EL (cell line): ENCODE measurements at regions not wholly inside any gene's neighbourhood (a gene's known extent, or its start where the extent isn't known, plus 50 kb on each side); places are given as distances from the start of the nearest gene placed in this dataset.
"Not testable (repeated sequence)": the region's sequence is repeated elsewhere in the genome, so short reads cannot be mapped to it uniquely, and the experiment has no call there.

Source experiments
- DNase-seq: peaks from one replicate; pipeline ENCODE4 v3.0.0-alpha.2; 2016

GRCh38 chr2:83221258-83221657 lies 1237.8 kb downstream of the SUCLG1 start:
- DNase-seq, result peak; percentile 66

GRCh38 chr2:83217854-83218253 lies 1241.2 kb downstream of the SUCLG1 start:
- no peak for DNase-seq

GRCh38 chr2:83196225-83196624 lies 1262.9 kb downstream of the SUCLG1 start:
- peak; percentile 54 for DNase-seq

- DNase-seq, result peak; percentile 4
Observed at GRCh38 chr2:83191316-83191715, 1267.8 kb downstream of the SUCLG1 start.

- peak; percentile 66 for DNase-seq
Observed at GRCh38 chr2:83186105-83186760, 1272.8 kb downstream of the SUCLG1 start.

- not testable (repeated sequence) for DNase-seq
Observed at GRCh38 chr2:83180862-83181530, 1278.1 kb downstream of the SUCLG1 start.

GRCh38 chr2:83176539-83176938 lies 1282.5 kb downstream of the SUCLG1 start:
- DNase-seq, result no peak

- peak; percentile 43 for DNase-seq
Observed at GRCh38 chr2:83172841-83173240, 1286.2 kb downstream of the SUCLG1 start.

GRCh38 chr2:83168377-83168776 lies 1290.7 kb downstream of the SUCLG1 start:
- DNase-seq, result no peak

GRCh38 chr2:83162421-83162820 lies 1296.7 kb downstream of the SUCLG1 start:
- DNase-seq, result peak; percentile 20

- DNase-seq, result no peak
Observed at GRCh38 chr2:83160571-83160970, 1298.5 kb downstream of the SUCLG1 start.

GRCh38 chr2:83155826-83156225 lies 1303.3 kb downstream of the SUCLG1 start:
- DNase-seq, result no peak

GRCh38 chr2:83143946-83144345 lies 1315.1 kb downstream of the SUCLG1 start:
- no peak for DNase-seq

GRCh38 chr2:83142934-83143333 lies 1316.1 kb downstream of the SUCLG1 start:
- DNase-seq, result no peak

- DNase-seq, result no peak
Observed at GRCh38 chr2:83115606-83116005, 1343.5 kb downstream of the SUCLG1 start.

GRCh38 chr2:83115155-83115554 lies 1343.9 kb downstream of the SUCLG1 start:
- no peak for DNase-seq

GRCh38 chr2:83113953-83114352 lies 1345.1 kb downstream of the SUCLG1 start:
- no peak for DNase-seq

GRCh38 chr2:83112858-83113257 lies 1346.2 kb downstream of the SUCLG1 start:
- no peak for DNase-seq

- peak; percentile 42 for DNase-seq
Observed at GRCh38 chr2:83109284-83109683, 1349.8 kb downstream of the SUCLG1 start.

- DNase-seq, result no peak
Observed at GRCh38 chr2:83106853-83107252, 1352.2 kb downstream of the SUCLG1 start.

- DNase-seq, result no peak
Observed at GRCh38 chr2:83104202-83104601, 1354.9 kb downstream of the SUCLG1 start.

GRCh38 chr2:83103613-83104012 lies 1355.5 kb downstream of the SUCLG1 start:
- peak; percentile 89 for DNase-seq

GRCh38 chr2:83089051-83089450 lies 1370.0 kb downstream of the SUCLG1 start:
- not testable (repeated sequence) for DNase-seq

GRCh38 chr2:83085869-83086268 lies 1373.2 kb downstream of the SUCLG1 start:
- DNase-seq, result no peak
